OCI-LY3 (cell line): ENCODE measurements at regions not wholly inside any gene's neighbourhood (a gene's known extent, or its start where the extent isn't known, plus 50 kb on each side); places are given as distances from the start of the nearest gene placed in this dataset.

ENCODE experiments used
- H2AFZ ChIP-seq: fragments of 200-600, 300-600 bp; shearing (Covaris generic); 2 replicates; pipeline ENCODE4 v1.6.0; 2014; ENCODE audit warnings: antibody characterized with exemption, low read depth, low read length
- H3K27ac ChIP-seq: fragments of 200-600, 300-600 bp; sonication (generic); 2 replicates; pipeline ENCODE4 v1.5.1; 2014; ENCODE audit warnings: mild to moderate bottlenecking, low read length, moderate library complexity, mixed read lengths
- H3K27me3 ChIP-seq: fragments of 200-600, 300-600 bp; sonication (generic); 2 replicates; pipeline ENCODE4 v1.6.1; 2014; ENCODE audit warnings: low read depth, low read length, mixed read lengths
- H3K36me3 ChIP-seq: fragments of 200-600, 300-600 bp; sonication (generic); replicated peaks from 2 replicates; pipeline ENCODE3; 2014; ENCODE audit warnings: low read depth, low read length, mixed read lengths
- H3K4me1 ChIP-seq: fragments of 300-600, 200-600 bp; sonication (generic); 2 replicates; pipeline ENCODE4 v1.6.1; 2014; ENCODE audit warnings: low read length, mixed read lengths
- H3K4me2 ChIP-seq: fragments of 200-600, 300-600 bp; sonication (generic); 2 replicates; pipeline ENCODE4 v1.6.1; 2014; ENCODE audit warnings: low read length, mixed read lengths
- H3K4me3 ChIP-seq: fragments of 300-600, 200-600 bp; sonication (generic); 2 replicates; pipeline ENCODE4 v1.5.1; 2014; ENCODE audit warnings: antibody characterized with exemption, mild to moderate bottlenecking, low read length, moderate library complexity
- H3K79me2 ChIP-seq: fragments of 300-600, 200-600 bp; shearing (Covaris generic); 2 replicates; pipeline ENCODE4 v1.6.1; 2014; ENCODE audit warnings: mild to moderate bottlenecking, low read length, mixed read lengths
- H3K9ac ChIP-seq: fragments of 300-600, 200-600 bp; shearing (Covaris generic); 2 replicates; pipeline ENCODE4 v1.6.0; 2014; ENCODE audit warnings: mild to moderate bottlenecking, low read length, moderate library complexity
- H3K9me3 ChIP-seq: fragments of 200-600, 300-600 bp; shearing (Covaris generic); 2 replicates; pipeline ENCODE4 v1.6.1; 2014; ENCODE audit warnings: low read length, mixed read lengths; ENCODE audit not compliant: insufficient read depth
- H4K20me1 ChIP-seq: fragments of 200-600, 300-600 bp; sonication (generic); 2 replicates; pipeline ENCODE4 v1.6.1; 2016; ENCODE audit warnings: low read length, mixed read lengths; ENCODE audit not compliant: insufficient read depth
- EZH2phosphoT487 ChIP-seq: fragments of 200-600 bp; shearing (Covaris generic); IDR thresholded peaks from 2 replicates; pipeline ENCODE4 v1.6.1; 2018; ENCODE audit warnings: antibody characterized with exemption, mixed run types, low read depth
- TF ChIP-seq, protein P1 (sequence below): fragments of 200-600, 300-600 bp; sonication (generic); IDR thresholded peaks from 2 replicates; pipeline ENCODE4 v1.5.1; 2014; ENCODE audit warnings: antibody characterized with exemption, low read length, low read depth

GRCh38 chr12:63317880-63318279 is 166.9 kb upstream of the AVPR1A start:
- Histone ChIP-seq H3K4me2 (no peak overlapping the region), H3K27ac (no peak overlapping the region)
- TF ChIP-seq EZH2phosphoT487, result no peak
- TF ChIP-seq, protein P1, sequence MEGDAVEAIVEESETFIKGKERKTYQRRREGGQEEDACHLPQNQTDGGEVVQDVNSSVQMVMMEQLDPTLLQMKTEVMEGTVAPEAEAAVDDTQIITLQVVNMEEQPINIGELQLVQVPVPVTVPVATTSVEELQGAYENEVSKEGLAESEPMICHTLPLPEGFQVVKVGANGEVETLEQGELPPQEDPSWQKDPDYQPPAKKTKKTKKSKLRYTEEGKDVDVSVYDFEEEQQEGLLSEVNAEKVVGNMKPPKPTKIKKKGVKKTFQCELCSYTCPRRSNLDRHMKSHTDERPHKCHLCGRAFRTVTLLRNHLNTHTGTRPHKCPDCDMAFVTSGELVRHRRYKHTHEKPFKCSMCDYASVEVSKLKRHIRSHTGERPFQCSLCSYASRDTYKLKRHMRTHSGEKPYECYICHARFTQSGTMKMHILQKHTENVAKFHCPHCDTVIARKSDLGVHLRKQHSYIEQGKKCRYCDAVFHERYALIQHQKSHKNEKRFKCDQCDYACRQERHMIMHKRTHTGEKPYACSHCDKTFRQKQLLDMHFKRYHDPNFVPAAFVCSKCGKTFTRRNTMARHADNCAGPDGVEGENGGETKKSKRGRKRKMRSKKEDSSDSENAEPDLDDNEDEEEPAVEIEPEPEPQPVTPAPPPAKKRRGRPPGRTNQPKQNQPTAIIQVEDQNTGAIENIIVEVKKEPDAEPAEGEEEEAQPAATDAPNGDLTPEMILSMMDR, result no peak

DNA sequence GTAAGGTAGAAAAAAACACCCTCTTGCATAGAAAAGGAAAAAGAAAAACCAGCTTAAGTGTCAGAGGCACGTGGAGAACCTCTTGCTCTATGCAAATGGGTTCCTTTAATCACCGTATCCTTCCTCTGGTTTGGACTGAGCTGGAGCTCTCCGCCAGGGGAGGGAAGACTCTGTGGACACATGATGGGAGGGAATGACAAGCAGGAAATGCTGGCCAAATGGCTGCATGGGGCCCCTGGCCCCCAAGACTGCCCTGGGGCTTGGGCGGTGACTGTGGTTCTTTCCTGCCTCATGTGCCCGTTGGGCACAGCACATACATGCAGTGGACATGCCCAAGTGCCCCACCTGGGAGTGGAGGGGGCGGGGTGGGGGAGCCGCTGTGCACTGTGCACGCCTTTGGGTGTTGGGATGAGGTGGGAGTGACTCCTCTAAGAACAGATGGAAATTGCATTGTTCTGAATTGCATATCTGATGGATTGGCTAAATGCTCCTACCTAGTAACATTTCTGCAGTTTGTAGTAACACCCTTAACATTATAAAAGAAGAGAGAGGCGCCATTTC is 166.4 kb upstream of the AVPR1A start:
- Histone ChIP-seq H3K4me2 (no peak overlapping the region), H3K36me3 (no peaks in the 10 kb centered on the region), H2AFZ (no peak overlapping the region), H3K27me3 (no peaks in the 10 kb centered on the region), H4K20me1 (no peaks in the 10 kb centered on the region), H3K4me3 (no peak overlapping the region), H3K79me2 (no peaks in the 10 kb centered on the region), H3K9me3 (no peaks in the 10 kb centered on the region), H3K4me1 (no peaks in the 10 kb centered on the region), H3K27ac (no peak overlapping the region), H3K9ac (no peak overlapping the region)
- TF ChIP-seq, protein P1, result no peak
- no peak for TF ChIP-seq EZH2phosphoT487

More at GRCh38 chr12:63317880-63318279, 166.9 kb upstream of the AVPR1A start:
- Histone ChIP-seq H3K27me3 (no peaks in the 10 kb centered on the region), H3K9ac (no peak overlapping the region), H2AFZ (no peak overlapping the region), H3K4me3 (no peak overlapping the region), H3K4me1 (no peaks in the 10 kb centered on the region), H3K9me3 (no peaks in the 10 kb centered on the region), H3K79me2 (no peaks in the 10 kb centered on the region), H4K20me1 (no peaks in the 10 kb centered on the region), H3K36me3 (no peaks in the 10 kb centered on the region)

- H3K4me2 ChIP-seq, result no peak overlapping the region
- no peaks in the 10 kb centered on the region for H3K79me2 ChIP-seq
- H3K27me3 ChIP-seq, result no peaks in the 10 kb centered on the region
- no peak overlapping the region for H3K9ac ChIP-seq
- H4K20me1 ChIP-seq, result no peaks in the 10 kb centered on the region
- H3K27ac ChIP-seq, result no peak overlapping the region
- no peak overlapping the region for H2AFZ ChIP-seq
- H3K9me3 ChIP-seq, result no peaks in the 10 kb centered on the region
- peaks cover 5% of the 10 kb centered on the region for H3K4me1 ChIP-seq
- TF ChIP-seq, protein P1, result no peak
- TF ChIP-seq EZH2phosphoT487, result no peak
- H3K36me3 ChIP-seq, result no peaks in the 10 kb centered on the region
- no peak overlapping the region for H3K4me3 ChIP-seq
These were observed 162.1 kb upstream of the AVPR1A start for GRCh38 chr12:63313139-63313538.

GRCh38 chr12:63308671-63309070 is 157.7 kb upstream of the AVPR1A start:
- Histone ChIP-seq H3K27me3 (no peaks in the 10 kb centered on the region), H3K9me3 (no peaks in the 10 kb centered on the region), H3K27ac (no peak overlapping the region), H3K36me3 (no peaks in the 10 kb centered on the region), H3K9ac (no peak overlapping the region), H3K79me2 (no peaks in the 10 kb centered on the region), H2AFZ (no peak overlapping the region), H3K4me3 (no peak overlapping the region), H3K4me1 (peaks cover 49% of the 10 kb centered on the region), H3K4me2 (peak overlapping the region; percentile 17; the same call in 1 of the 2 replicates), H4K20me1 (no peaks in the 10 kb centered on the region)
- TF ChIP-seq EZH2phosphoT487, result no peak
- TF ChIP-seq, protein P1, result no peak
